A673 (cell line): ENCODE measurements at regions not wholly inside any gene's neighbourhood (a gene's known extent, or its start where the extent isn't known, plus 50 kb on each side); places are given as distances from the start of the nearest gene placed in this dataset.

Source experiments
- CTCF ChIP-seq: fragments of 300-800, 200-600 bp; sonication (generic); conservative IDR thresholded peaks from 2 replicates; pipeline ENCODE4 v1.5.1; 2017; ENCODE audit warnings: low read depth, mild to moderate bottlenecking, antibody characterized with exemption, low read length, moderate library complexity, mixed read lengths
- EZH2 ChIP-seq: fragments of 200-600 bp; sonication (generic); IDR thresholded peaks from 2 replicates; pipeline ENCODE4 v1.6.1; 2017; ENCODE audit warnings: borderline replicate concordance, low read depth, mild to moderate bottlenecking, mixed read lengths, antibody characterized with exemption, low read length; ENCODE audit not compliant: poor library complexity, severe bottlenecking

- no peak for TF ChIP-seq EZH2
- no peak for TF ChIP-seq CTCF
Observed at GRCh38 chr4:167443841-167444240, 209.5 kb upstream of the SPOCK3 start.
